HG03442 (cell line): ENCODE measurements at regions not wholly inside any gene's neighbourhood (a gene's known extent, or its start where the extent isn't known, plus 50 kb on each side); places are given as distances from the start of the nearest gene placed in this dataset.

Experiments used
- ATAC-seq: cut with Tn5 transposase; IDR thresholded peaks from one replicate; pipeline ENCODE4 v1.9.1; 2021; ENCODE audit warnings: mild to moderate bottlenecking, moderate library complexity; ENCODE audit not compliant: unreplicated experiment

DNA sequence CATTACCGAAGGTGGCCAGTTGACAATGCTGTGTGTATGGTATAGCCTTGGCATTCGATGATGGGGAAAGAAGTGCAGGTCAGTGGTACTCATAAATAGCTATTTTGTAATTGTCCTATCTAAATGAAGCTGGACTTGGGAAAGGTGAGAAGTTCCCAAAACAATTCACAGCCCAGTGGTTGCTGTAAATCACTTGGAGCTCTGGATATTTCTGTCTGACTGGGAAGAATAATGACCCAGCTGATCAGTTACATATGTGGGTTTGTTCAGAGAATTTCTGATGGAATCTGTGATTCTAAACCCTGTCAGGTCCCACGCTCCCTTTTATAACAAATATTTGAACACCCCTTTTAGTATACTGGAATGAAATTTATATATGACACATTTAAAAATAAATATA is 133.9 kb upstream of the PFN2 start:
- no peak for ATAC-seq

DNA sequence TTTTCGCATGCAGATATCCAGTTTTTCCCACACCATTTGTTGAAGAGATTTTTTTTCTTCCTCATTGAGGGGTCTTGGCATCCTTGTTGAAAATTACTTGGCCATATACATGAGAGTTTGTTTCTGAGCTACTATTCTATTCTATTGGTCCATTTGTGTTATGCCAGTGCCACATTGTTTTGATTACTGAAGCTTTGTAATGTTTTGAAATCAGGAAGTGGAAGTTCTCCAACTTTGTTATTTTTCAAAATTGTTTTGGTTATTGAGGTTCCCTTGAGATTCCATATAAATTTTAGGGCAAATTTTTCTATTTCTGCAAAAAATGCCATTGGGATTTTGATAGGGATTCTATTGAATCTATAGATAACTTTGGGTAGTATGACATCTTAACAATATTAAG is 130.3 kb upstream of the PFN2 start:
- ATAC-seq = no peak

DNA sequence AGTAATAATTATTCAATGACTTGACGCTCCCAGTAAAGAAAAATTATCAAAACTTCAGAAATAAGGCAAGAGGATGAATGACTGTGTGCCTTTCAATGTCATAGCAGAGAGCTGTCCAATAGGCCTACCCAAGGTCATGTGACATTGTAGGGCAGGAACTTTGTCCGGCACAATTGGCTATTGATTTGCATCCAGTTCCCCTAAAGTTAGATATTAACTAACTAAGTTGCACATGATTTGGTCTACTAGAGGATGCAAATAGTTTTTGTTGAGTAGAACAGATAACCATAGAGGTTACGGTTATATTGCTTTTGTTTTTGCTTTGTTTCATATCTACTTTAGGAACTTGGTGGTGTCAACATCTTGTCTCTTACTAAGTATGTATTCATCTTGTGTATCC is 127.9 kb upstream of the PFN2 start:
- no peak for ATAC-seq

DNA sequence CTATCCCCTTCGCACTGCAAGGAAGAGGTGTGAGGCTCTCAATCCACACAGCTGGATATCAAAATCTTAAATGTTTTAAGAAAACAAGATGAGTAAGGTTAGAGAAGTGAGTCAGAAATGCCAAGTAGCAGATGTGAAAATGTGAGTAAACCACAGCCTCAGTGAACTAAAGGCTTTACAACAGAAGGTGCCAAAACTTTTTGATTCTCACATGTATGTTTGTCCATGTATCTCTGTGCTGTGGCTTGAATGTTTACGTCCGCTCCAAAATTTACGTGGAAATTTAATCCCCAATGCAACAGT is 126.8 kb upstream of the PFN2 start:
- peak; percentile 66 for ATAC-seq

DNA sequence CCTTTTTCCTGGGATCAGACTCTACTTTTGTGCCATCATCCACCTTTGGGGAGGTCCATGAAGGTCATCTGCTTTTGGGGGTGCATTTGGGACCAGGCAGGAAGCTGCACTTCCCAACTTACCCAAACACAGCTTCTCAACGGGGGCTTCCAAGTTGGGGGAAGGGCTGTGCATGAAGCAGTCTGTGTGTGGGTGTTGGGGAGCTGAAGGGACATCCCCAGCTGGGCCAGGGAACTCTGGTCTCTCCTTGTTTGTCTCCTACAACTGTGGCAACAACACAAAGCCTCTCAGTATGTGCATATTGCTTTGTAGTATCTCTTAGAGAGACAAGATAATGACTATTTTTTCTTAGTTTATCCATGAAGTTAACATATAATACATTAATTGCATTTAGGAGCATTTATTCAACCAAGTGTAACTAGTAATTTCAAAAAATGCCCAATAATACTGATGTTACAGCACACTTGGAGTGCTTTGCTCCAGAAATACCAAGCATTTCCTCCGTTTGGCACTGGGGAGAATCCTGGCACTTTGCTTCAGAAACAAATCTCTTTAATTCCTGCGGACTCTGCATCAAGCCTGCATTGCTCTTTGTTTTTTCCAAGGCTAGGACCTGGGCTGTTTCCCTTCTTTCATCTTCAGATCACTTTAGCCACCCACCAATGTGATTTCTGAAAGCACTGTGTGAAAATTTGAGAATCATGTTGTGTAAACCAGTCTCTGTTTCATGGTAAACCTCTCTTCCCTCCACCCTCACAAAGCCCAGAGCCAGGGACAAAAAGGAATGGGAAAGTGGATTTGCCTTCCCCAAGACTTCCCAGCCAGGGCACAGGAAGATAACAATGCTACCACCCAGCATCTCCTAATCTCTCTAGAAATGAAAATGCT is 126.2 kb upstream of the PFN2 start:
- ATAC-seq = no peak

DNA sequence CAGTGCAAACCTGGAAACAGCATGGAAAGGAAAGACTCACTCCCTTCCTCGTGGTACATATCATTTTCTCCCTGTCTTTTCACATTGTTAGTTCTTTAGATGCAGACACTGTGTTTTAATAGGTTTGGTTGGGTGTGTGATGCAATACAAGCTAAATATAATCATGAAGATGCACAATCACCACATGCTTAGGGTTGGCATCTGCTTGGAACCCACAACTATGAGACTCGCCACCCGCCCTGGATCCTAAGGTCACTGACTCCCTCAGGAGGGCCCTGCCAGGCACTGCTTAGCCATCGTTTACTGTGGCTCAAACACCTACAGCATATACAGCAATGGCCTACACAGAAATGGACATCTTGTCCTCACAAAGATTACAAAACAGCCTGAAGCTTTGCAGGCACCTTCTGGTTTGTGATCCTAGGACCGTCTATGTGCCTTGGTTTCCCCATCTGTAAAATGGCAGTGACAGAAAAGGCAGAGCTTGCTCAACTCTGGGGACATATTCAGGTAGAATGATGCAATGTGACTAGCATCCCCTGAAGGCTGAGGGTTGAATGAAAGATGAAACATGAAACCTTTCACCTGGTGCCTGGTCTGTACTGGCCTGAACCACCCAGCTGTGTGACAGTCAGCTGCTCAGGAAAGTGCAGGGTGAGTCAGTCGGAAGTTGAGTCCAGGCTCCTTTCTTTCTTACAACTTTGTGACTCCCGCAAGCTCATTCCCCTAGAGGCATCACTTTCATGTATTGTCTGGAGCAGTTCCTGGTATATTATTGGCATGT is 123.6 kb upstream of the PFN2 start:
- ATAC-seq = no peak

DNA sequence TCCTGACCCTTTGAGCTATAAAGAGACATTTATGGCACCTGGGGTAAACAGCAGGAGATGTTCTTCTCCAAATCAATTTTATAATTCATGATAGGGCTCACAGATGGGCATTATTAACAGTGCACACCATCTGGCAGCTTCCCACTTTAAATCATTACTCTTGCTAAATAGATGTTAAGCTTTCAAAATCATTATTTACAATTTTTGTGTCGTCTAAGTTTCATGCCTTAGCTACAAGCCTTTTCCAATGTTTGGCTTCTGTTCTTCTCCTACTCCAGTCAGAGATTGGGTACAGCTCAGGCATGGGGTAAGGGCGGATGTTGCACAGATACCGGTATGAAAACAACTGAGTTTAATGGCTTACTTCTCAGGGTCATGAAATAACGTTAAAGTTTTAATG is 120.9 kb upstream of the PFN2 start:
- no peak for ATAC-seq

DNA sequence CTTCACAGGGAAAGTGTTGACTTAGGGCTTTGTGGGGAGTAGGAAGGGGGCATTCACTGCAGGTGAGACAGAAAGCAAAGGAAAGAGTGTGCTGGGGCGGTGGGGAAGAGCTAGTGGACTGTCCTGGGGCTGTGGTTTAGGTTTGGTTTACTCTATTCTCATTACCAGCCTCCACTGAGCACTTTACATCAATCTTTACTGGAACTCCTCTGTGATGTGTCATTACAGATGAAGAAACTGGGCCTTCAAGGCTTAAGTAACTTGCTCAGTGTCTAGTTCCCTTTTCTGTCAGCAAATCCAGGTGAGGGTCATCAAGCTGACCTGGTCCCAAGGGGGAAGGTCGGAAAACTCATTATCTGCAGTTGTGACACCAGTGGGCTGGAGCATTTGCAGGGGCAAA is 120.2 kb upstream of the PFN2 start:
- ATAC-seq = no peak

DNA sequence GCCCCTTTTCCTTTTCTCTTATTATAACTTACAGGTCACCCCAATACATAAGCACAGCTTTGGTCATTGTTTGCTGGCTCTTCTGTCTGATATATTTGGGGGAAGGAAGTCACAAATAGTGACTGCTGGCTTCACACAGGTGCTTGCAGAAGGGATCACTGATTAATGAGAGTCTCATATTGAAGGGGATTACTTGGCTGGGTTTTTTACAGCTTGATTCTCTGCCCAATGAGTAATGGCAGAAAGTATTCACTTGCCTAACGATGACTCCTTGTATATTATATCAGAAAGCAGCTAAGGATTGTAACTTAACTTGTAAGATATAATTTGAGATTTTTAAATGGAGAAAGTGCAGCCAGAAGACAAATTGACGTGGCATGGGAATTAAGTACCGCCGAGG is 119.3 kb upstream of the PFN2 start:
- ATAC-seq = no peak

DNA sequence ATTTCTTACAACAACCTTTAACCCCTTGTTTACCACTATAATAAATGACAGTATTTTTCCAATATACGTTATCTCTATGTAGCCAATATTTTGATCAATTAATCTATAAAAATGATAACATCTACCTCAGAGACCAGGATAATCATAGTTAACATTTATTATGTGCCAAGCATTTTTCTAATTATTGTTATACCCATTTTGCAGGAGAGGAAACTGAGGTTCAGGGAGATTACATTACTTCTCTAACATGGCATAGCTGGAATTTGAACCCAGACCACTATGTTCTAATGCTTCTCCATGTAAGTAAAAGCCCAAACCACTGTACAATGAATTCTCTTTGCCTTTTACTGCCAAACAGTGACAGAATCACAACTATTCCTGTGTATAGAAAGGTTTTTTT is 113.4 kb upstream of the PFN2 start:
- no peak for ATAC-seq

DNA sequence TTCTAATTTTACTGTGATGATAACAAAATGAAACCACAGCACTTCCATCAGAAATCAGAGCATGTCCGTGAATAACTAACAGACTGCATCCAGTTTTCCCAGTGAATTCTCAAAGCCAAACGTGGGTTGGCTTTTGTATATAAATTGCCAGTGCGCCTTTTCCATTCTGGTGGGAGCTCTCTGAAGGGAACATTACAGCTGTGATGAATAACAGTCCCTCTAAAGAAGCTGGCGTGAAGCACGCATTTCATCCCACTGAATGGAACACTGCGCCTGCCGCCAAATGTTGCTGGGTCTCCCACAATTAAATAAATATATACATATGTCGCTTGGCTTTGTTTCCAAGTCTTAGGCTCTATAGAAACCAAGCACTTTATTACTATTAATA is 113.0 kb upstream of the PFN2 start:
- ATAC-seq = no peak

DNA sequence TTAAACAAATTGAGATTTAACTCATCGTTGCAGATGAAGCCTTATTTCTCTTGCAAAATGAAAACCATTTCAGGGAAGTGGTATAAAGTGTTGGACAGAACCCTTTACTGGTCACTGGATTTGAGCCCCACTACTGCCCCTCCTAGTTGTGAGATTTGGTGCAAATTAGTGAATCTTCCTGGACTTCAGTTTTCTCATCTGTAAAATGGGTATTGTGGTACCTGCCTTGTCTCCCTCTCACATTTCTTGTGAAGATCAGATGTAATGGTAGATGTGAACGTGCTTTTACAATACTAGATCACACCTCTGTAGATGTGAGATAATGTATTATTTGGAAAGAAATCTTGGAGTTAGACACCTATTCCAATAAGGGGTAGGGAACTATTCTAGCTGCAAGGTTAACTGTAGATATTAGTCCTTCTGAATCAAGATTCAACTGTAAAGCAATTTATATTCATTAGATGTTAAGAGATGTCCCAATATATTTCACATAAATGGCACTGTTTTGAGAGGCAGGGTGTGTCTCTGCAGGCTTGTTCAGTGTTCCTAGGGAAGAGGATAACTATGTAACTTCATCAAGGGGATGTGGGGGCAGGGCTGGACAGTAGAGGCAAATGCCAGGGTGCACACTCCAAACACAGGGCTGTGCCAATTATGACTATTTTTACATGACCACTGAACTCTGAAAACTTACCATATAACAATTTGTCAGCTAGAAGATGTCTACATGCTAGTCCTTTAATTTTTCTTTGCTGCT is 112.4 kb upstream of the PFN2 start:
- ATAC-seq = no peak

DNA sequence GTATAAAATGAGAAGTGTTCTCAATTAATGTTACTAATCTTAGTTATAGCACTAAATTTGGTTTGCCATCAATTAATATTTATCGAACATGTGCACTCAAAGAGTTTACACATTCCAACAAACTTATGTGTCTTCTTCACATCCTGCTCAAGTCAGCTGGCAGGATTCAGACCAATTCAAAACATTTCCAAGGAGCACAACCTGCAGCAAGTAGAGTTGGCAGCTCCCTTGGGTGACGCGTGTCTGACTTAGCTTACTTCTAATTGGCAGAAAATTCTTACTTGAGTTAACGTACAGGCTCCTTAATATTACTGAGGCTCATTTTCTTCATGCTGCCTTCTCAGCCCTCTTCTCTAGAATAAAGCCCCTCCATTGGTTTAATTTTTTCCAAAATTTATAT is 110.4 kb upstream of the PFN2 start:
- ATAC-seq = no peak

DNA sequence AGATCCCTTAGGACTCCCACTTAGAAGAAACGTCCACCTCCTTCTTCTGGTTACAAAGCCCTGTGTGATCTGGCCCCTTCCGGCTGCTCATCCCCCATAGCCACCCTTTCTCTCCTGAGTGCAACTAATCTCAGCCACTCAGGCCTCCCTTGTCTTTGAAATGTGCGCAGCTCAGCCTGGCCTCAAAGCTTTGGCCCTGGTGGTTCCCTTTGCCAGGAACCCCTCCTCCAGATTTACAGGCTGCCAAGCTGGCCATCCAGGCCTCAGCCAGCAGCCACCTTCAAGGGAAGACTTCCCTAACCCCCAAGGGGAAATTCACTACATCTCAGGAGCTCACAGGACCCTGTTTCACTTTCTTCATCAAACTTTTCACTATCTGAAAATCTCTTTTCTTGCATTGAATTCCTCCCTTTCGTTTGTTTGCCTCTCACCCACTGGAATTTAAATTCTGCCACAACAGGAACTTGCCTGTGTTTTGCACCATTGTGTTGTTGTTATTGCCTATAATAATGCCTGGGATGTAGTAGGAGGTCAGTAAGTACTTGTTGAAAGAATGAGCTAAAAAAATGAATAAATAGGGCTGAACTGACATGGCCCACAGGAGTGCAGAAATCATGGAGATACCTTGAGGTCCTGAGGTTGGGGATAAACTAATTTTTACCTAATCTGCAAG is 109.5 kb upstream of the PFN2 start:
- ATAC-seq = no peak

DNA sequence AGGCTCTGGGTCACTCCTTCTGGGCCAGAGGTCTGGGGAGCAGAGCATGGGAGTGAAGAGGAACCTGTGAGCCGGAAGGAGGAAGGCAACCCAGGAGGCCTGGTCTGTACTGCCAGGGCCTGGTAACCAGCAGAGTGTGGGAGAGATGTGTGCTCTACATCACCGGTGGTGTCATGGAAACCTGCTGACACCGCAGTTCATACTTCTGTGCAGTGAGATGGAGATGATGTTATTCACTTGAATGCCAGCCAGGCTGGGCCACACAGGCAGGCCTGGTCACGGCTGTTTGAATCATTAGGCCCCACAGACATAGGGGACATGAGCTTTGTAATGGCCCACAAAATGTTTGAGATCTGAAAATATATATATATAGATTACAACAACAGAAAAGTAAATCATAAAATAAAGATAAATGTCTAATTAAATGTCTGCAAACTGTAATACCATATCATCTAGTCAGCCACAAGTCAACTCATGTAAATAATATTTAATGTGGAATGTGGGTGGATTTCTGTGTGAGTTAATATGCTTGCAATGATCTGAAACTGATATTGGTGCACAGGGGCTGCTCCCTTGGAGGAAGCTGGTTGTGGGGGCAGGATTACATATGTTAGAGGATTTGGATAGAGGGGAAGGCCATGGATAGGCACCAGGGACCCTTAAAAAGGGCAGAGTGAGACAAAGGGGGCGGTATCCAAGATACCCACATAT is 108.5 kb upstream of the PFN2 start:
- no peak for ATAC-seq

DNA sequence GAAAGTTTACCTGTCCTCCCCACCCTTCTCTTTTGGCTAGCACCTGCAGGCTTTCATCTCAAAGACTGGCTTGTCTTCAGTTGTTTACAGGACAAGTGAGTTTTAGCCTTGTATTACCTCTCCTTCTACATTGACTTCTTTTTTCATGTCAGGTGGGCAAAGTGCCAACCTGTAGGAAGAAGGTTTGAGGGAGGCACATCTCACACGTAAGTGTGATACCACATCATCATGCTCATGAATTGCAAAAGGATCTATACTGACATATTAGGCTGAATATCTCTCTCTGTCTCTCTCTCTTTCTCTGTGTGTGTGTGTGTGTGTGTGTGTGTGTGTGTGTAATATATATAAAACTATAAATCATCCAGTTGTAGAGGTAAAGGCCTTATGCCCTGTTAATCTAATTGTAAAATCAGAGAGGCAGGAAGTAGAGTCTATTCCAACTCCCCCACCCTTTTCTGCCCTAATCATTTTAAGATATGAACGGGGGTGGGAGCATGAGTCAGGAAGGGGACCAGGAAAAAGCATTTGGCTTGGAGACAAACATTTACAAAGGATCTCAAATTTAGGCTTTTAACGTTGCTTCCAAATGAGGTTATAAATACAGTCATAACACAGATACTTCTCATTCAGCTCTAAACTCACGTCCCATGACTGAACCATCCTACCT is 107.0 kb upstream of the PFN2 start:
- ATAC-seq = no peak

DNA sequence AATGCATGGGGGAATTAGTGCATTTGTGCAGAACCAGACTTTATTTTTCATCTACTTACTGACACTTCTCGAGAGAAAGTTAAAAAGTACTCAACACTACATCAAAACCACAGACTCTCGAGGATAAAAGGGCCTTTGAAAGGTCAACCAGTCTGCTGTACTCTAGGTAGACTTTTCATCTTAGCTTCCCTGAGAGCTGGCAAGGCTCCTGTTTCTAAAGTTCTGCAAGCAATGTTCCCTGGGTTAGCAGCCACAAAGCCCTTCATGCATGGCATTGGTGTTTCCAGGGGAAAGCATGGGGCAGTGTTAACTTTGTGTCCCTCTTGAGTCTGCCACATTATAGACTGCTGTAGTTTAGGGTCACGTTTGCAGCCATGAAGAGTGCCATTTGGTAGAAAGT is 106.4 kb upstream of the PFN2 start:
- no peak for ATAC-seq

DNA sequence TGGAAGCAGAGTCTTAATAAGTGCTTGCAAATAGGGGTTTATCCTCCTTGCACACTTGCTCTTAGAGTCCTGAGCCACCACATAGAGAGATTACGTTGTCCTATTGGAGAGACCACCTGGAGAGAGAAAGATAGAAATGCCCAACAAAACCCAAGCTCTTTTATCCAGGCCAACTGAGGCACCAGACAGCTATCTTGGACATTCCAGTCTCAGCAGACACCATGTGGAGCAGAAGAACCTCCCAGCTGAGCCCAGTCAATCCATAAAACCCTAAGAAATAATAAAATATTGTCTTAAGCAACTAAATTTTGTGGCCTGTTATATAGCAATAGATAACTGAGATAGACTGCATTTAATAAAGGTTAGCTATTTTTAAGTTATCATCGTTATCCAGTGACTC is 105.7 kb upstream of the PFN2 start:
- no peak for ATAC-seq

DNA sequence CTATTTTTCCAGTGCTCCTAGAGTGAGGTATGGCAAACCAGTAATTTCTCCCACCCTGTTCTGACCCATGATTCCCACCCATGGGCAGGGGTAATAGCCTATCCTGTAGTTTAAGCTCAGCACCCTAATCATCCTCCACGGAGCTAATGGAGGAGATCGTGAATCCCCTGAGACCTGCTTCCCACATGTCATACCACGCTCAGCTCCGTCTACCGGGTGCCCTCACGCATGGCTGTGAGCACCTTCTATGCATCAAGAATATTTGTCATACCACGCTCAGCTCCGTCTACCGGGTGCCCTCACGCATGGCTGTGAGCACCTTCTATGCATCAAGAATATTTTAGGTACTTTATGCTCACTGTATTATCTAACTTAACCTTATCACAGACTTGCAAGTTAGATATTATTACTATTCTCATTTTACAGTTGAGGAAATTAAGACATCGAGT is 104.7 kb upstream of the PFN2 start:
- no peak for ATAC-seq
